GM12872 (cell line): ENCODE measurements at regions not wholly inside any gene's neighbourhood (a gene's known extent, or its start where the extent isn't known, plus 50 kb on each side); places are given as distances from the start of the nearest gene placed in this dataset.

Experiments used
- TF ChIP-seq, protein P1 (sequence below): IDR thresholded peaks from 3 replicates; pipeline ENCODE4 v1.5.1; 2011; ENCODE audit warnings: low read depth, mild to moderate bottlenecking, low read length, moderate library complexity; ENCODE audit not compliant: insufficient read depth

DNA sequence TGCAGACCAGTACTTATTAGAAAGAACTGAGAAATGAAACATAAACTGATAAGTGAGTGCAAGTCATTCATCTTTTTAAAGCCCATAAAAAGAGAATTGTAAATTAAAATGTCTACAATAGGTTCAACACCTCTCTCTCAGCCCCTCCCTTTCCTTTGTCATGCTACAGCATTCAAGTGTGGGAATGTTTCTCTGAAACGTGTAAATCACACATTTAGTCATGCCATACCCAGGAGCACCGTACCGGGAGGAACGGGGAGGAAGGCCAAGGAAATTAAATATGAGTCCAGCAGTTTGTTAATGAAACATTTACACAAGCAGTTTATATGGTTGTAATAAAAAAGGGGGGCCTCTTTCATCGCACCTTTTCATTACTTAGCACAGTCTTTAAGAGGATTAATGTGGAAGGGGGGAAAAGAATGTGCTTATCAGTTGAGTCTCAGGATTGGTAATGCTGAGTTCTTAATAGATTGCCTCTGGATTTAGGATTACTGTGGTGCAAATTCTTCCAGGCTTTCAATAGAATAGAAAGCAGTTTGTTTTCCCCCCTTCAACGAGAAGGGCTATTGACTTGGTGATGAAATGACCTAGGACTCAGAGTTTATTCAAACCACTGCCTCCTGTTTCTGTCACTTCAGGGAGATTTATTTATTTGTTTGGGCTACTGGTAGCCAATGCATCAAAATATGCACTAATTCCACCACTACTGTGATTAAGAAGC, 176.0 kb upstream of the ZNF608 start:
- TF ChIP-seq, protein P1, sequence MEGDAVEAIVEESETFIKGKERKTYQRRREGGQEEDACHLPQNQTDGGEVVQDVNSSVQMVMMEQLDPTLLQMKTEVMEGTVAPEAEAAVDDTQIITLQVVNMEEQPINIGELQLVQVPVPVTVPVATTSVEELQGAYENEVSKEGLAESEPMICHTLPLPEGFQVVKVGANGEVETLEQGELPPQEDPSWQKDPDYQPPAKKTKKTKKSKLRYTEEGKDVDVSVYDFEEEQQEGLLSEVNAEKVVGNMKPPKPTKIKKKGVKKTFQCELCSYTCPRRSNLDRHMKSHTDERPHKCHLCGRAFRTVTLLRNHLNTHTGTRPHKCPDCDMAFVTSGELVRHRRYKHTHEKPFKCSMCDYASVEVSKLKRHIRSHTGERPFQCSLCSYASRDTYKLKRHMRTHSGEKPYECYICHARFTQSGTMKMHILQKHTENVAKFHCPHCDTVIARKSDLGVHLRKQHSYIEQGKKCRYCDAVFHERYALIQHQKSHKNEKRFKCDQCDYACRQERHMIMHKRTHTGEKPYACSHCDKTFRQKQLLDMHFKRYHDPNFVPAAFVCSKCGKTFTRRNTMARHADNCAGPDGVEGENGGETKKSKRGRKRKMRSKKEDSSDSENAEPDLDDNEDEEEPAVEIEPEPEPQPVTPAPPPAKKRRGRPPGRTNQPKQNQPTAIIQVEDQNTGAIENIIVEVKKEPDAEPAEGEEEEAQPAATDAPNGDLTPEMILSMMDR: no peak

- TF ChIP-seq, protein P1: no peak
These were observed 176.7 kb upstream of the ZNF608 start for GRCh38 chr5:124923131-124923530.

DNA sequence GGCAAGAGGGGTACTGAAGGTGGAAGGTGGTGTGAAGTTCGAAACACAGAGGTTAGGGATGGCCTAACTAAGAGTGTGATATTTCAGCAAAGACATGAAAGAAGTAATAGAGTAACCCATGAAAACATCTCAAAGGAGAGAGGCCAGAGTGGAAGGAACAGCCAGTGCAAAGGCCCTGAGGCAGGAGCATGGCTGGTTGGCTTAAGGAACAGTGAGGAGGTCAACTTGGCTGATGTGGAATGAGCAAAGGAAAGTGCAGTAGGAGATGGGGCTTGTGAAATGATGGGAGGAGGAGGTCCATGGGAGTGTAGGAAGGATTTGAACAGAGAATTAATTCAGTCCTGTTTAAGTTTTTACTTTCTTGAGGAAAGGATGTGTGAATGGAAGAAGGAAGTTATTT, 178.3 kb upstream of the ZNF608 start:
- TF ChIP-seq, protein P1: no peak

GRCh38 chr5:124927735-124928134, 181.3 kb upstream of the ZNF608 start:
- TF ChIP-seq, protein P1: no peak

DNA sequence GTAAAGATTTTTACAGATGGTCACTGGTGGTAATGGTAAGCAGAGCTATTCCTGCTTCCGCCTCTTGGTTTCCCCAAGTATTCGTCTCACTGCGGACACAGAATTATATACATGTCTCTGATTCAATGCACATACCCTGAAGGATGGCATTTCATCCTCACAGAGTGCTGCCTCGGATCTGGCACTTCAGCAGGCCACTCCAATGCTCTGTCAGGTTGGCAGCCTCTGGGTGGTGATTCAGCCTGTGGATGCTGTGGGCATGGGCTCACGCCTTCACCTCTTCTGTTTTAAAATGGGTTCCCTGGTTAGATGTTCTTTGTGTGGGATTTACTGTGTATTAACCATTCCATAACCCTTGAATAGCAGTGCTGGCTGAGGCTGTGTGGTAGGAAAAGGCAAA, 182.6 kb upstream of the ZNF608 start:
- TF ChIP-seq, protein P1: no peak

GRCh38 chr5:124932791-124933600, 186.6 kb upstream of the ZNF608 start:
- TF ChIP-seq, protein P1: no peak

- TF ChIP-seq, protein P1: no peak
These were observed 188.6 kb upstream of the ZNF608 start for GRCh38 chr5:124935065-124935464.
